ENCODE measurements at regions not wholly inside any gene's neighbourhood (a gene's known extent, or its start where the extent isn't known, plus 50 kb on each side); places are given as distances from the start of the nearest gene placed in this dataset.

GRCh38 chr11:134760299-134760698 is 348.3 kb upstream of the B3GAT1 start:
- Histone ChIP-seq H2AFZ (ENCODE audit: low read length) (no peak overlapping the region), H3K27ac (ENCODE audit: low read depth, low read length) (no peak overlapping the region), H2AK5ac (ENCODE audit: low read depth, low read length) (no peak overlapping the region), H4K5ac (ENCODE audit: insufficient read length, low read depth, low read length) (no peak overlapping the region), H3K56ac (replicated peaks; ENCODE audit: insufficient read length, low read depth, low read length) (no peak overlapping the region), H2BK15ac (ENCODE audit: low read length) (no peak overlapping the region), H2BK12ac (ENCODE audit: low read depth, low read length) (no peak overlapping the region), H3K18ac (ENCODE audit: extremely low read depth, low read length) (no peak overlapping the region), H3K36me3 (ENCODE audit: control insufficient read depth in 2 of 4, insufficient read depth in 4 of 4, low read length in 3 of 4) (no peaks in the 10 kb centered on the region), H4K91ac (replicated peaks; ENCODE audit: insufficient read length, low read length) (no peak overlapping the region), H2BK20ac (ENCODE audit: low read length) (no peak overlapping the region), H3K79me2 (ENCODE audit: control insufficient read depth in 1 of 2, insufficient read depth in 2 of 2, low read length in 2 of 2) (no peaks in the 10 kb centered on the region), H3K23ac (ENCODE audit: insufficient read length) (no peak overlapping the region), H3K23me2 (ENCODE audit: low read depth, low read length) (no peaks in the 10 kb centered on the region), H3K14ac (ENCODE audit: insufficient read length) (no peak overlapping the region), H2BK120ac (replicated peaks; ENCODE audit: low read depth, low read length) (no peak overlapping the region), H3K4me2 (ENCODE audit: insufficient read depth in 1 of 2, low read depth in 2 of 2, low read length in 2 of 2) (no peak overlapping the region), H3K4ac (replicated peaks; ENCODE audit: insufficient read length, low read depth, low read length) (no peak overlapping the region), H3K27me3 (replicated peaks in 1 of 4; ENCODE audit: control insufficient read depth in 3 of 4, extremely low read depth in 1 of 4, insufficient read depth in 3 of 4, low read length in 3 of 4) (no peaks in the 10 kb centered on the region), H4K20me1 (replicated peaks in 1 of 2; ENCODE audit: control insufficient read depth in 1 of 2, insufficient read depth in 2 of 2, low read length in 2 of 2) (no peaks in the 10 kb centered on the region), H2BK5ac (ENCODE audit: low read depth, low read length) (no peak overlapping the region), H4K8ac (ENCODE audit: extremely low read depth, insufficient read depth, low read length) (no peak overlapping the region), H3K4me1 (replicated peaks in 1 of 4; ENCODE audit: control insufficient read depth in 3 of 4, insufficient read depth in 4 of 4, low read length in 3 of 4) (peaks cover 0 to 2% (median 0%) of the 10 kb centered on the region in 4 experiments; a peak in 1 of 7 replicates), H3K79me1 (ENCODE audit: low read depth, low read length) (no peaks in the 10 kb centered on the region), H3K9ac (replicated peaks in 1 of 4; ENCODE audit: extremely low read depth in 1 of 4, low read depth in 3 of 4, low read length in 3 of 4) (no peak overlapping the region), H3K4me3 (ENCODE audit: extremely low read depth in 1 of 4, insufficient read depth in 2 of 4, low read depth in 3 of 4, low read length in 4 of 4) (no peak overlapping the region), H3K9me3 (ENCODE audit: insufficient read depth in 2 of 2, low read depth in 1 of 2, low read length in 1 of 2) (no peaks in the 10 kb centered on the region)
- CTCF ChIA-PET (ENCODE audit: partially characterized antibody), result interaction anchor here (0.8 kb wide), 1 partner anchor 34 kb away, joined by 3 read pairs; no protein-coding TSS in a partner anchor
- 88% methylated on average over 9 of the region's 12 CpGs; no CpG with 5 or more reads in 1 of the 2 experiments for WGBS, 2 experiments (ENCODE audit: extremely low coverage in 1 of 2, insufficient coverage in 1 of 2, insufficient read length in 1 of 2, insufficient replicate concordance in 2 of 2, low coverage in 1 of 2, low lambda C conversion rate in 2 of 2, missing lambda C conversion rate in 1 of 2)
- POLR2A ChIA-PET (ENCODE audit: partially characterized antibody), result no interaction called here
- no peak for FAIRE-seq
- DNase-seq (ENCODE audit: low read depth in 1 of 2, low spot score in 2 of 2), result no peak
- peak; percentile 12; the same call in 1 of the 2 replicates for TF ChIP-seq CEBPB (IDR thresholded peaks at IDR 0.05; ENCODE audit: low read depth, low read length)
- no peak for TF ChIP-seq TAF1 (IDR thresholded peaks at IDR 0.05; ENCODE audit: low read depth, low read length)
